AG09309 (cell line): ENCODE measurements at regions not wholly inside any gene's neighbourhood (a gene's known extent, or its start where the extent isn't known, plus 50 kb on each side); places are given as distances from the start of the nearest gene placed in this dataset.

ENCODE experiments used
- DNase-seq: peaks from one replicate; pipeline ENCODE4 v3.0.0-alpha.2; 2010; ENCODE audit warnings: low read depth
- H3K4me3 ChIP-seq: 2 replicates; pipeline ENCODE4 v1.5.1; 2011; ENCODE audit warnings: mild to moderate bottlenecking, low read depth, low read length, moderate library complexity; ENCODE audit not compliant: control insufficient read depth
- TF ChIP-seq, protein P1 (sequence below): IDR thresholded peaks from 2 replicates; pipeline ENCODE4 v1.5.1; 2011; ENCODE audit warnings: mild to moderate bottlenecking, low read depth, low read length, inconsistent platforms; ENCODE audit not compliant: insufficient read depth, control insufficient read depth; ENCODE audit errors: missing control alignments

DNA sequence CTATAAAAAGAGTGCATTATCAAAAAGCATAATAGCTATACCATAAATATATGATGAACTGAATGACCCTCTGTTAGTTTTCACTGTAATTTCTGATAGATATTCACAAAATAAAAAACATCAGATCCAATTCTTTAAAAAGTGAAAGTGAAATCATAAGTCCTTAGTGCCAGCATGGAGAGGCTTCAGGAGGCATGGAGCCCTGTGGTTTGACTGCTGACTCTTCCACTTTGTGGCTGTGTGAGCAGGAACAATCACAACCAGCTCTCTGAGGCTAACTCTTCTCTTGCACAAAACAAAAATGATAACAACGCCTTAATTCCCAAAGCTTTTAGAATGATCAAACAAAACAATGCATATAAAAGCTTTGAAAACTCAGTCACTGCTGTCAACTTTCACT, 1143.9 kb downstream of the PDHA2 start:
- TF ChIP-seq, protein P1, sequence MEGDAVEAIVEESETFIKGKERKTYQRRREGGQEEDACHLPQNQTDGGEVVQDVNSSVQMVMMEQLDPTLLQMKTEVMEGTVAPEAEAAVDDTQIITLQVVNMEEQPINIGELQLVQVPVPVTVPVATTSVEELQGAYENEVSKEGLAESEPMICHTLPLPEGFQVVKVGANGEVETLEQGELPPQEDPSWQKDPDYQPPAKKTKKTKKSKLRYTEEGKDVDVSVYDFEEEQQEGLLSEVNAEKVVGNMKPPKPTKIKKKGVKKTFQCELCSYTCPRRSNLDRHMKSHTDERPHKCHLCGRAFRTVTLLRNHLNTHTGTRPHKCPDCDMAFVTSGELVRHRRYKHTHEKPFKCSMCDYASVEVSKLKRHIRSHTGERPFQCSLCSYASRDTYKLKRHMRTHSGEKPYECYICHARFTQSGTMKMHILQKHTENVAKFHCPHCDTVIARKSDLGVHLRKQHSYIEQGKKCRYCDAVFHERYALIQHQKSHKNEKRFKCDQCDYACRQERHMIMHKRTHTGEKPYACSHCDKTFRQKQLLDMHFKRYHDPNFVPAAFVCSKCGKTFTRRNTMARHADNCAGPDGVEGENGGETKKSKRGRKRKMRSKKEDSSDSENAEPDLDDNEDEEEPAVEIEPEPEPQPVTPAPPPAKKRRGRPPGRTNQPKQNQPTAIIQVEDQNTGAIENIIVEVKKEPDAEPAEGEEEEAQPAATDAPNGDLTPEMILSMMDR: no peak
- DNase-seq: no peak
- H3K4me3 ChIP-seq: no peak overlapping the region

DNA sequence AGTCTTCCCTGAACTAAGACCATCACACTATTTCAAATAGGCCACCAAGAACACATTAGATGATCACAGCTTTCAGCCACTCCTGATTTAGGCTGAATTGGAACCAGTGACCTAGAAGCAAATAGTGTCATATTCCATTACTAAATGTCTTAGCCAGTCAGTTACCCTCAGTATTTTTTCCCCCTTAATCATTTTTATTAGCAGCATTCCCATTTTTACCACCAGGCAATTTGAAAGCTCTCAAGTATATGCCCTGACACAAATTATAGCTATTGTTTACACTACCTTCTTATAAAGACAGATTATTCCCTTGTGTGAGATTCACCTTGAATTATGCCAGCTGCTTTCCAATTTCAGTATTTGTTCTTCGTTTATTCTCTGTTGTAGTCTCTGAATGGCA, 1146.9 kb downstream of the PDHA2 start:
- H3K4me3 ChIP-seq: no peak overlapping the region
- TF ChIP-seq, protein P1: no peak
- no peak for DNase-seq

DNA sequence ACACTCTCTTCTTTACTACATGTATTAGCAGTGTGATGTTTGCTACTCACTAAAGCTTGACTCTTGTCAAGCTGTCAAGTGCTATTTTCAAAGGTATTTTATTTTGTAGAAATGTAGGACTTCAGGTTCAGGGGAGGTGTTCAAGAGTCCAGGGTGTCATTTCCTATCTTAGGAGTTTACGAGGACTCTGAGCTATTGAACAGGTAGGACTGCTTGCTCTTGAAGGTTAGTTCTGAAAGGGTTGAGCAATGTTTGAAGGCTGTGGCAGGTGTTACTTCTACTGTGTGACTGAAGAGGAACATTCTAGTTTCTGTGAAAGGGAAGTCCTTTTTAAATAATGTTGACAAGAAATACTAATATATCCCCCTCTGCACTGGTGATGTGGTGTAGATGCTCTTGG, 1151.2 kb downstream of the PDHA2 start:
- TF ChIP-seq, protein P1: no peak
- H3K4me3 ChIP-seq: no peak overlapping the region
- DNase-seq: no peak

DNA sequence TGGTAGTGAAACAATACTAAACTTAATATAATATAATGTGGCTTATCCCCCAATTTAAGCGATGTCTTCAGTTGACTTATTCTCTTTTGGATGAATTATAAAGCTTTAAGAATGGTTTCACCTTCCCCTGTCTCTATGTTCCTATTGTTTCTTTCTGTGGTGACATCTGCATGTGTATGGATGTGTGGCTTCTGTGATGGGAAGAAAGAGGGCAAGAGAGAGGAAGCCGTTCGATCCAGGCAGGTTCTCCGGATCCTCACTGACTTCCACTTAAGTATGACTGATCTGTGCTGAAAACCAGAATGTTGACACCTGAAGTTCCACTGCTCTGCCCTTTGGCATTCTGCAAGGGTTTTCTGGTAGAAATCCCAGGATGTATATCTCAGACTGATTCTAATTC, 1150.8 kb downstream of the STPG2 start:
- TF ChIP-seq, protein P1: no peak
- no peak for DNase-seq

DNA sequence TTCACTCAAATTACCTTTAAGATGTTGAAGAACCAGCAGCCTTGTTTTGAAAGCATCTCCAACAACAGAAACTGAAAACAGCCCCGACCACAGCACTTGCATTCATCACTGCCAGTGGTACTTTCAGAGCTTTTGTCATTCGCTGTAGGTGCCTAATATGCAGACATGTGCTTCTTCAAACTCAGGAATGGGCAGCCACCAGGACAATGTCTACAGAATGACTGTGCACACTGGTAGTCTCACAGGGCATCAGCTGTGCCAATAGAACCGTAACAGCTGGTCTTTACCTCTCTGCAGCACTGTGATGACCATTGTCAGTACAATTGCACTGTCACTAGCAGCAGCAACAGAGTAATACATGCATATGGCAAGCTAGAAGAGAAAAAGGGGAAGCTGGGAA, 1149.7 kb downstream of the STPG2 start:
- no peak overlapping the region for H3K4me3 ChIP-seq
- TF ChIP-seq, protein P1: no peak
- no peak for DNase-seq

More for the DNA sequence above, 1150.8 kb downstream of the STPG2 start:
- no peak overlapping the region for H3K4me3 ChIP-seq

DNA sequence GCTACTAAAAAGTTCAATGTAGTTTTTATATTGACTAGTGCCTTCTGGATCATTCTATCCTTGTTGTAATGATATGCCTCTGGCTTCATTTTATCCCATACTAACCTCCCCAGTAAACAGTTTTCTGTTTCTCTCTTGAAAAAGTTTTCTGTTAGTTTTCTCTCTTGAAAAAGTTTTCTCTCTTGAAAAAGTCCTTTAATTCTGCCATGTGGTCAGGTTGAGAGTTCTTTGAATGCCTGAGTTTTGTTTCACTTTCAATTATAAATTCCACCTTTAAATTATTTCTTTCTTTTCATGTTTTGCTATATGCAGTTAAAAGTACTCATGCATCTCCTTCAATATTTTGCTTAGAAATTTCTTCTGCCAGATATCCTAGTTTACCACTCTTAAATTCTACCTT, 1139.6 kb downstream of the STPG2 start:
- no peak for DNase-seq
- no peak overlapping the region for H3K4me3 ChIP-seq
- TF ChIP-seq, protein P1: no peak

DNA sequence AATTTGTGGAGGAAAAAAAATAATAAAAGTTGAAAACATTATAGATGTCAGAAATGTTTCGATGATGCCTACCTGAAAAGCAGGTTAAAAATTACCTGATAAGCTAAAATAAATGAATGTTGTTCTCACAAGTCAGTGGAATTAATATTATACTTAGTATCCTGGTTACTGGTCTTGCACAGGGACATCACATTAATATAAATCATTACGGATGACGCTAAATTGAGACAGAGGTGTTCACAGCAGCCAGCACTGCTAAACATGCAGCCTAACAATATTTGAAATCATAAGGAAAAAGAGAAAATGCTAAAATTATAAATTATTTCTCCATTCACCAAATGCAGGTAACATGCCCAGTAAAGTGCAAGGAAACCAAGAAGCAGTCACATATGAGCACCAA, 1130.0 kb downstream of the STPG2 start:
- no peak for DNase-seq
- TF ChIP-seq, protein P1: no peak
- no peak overlapping the region for H3K4me3 ChIP-seq
